HepG2 (cell line): ENCODE measurements at regions not wholly inside any gene's neighbourhood (a gene's known extent, or its start where the extent isn't known, plus 50 kb on each side); places are given as distances from the start of the nearest gene placed in this dataset.

Experiments used
- ATAC-seq: fragments of 200-7000 bp; cut with Tn5 transposase; 3 replicates; pipeline ENCODE4 v1.9.1; 2020; ENCODE audit warnings: mild to moderate bottlenecking, moderate library complexity
- BruUV-seq: library from RNA; stranded (reverse); fragments of 400-500 nt; replicated peaks from 2 replicates; lab custom pipeline; 2021; lab: Mats Ljungman, UMichigan
- CTCF ChIA-PET: fragments of 300-600 bp; formaldehyde crosslinking; extraction: SDS; loops from one replicate; lab custom pipeline; 2021; ENCODE audit warnings: low total read pairs, inconsistent platforms, low intra/inter-chr PET ratio; lab: Yijun Ruan, JAX
- POLR2A ChIA-PET: fragments of 350-600 bp; sonication (Branson Sonifier 250); formaldehyde crosslinking; loops from one replicate; lab custom pipeline; 2020; ENCODE audit warnings: antibody characterized with exemption, inconsistent platforms; lab: Yijun Ruan, JAX
- DNase-seq: peaks from one replicate; pipeline ENCODE4 v3.0.0-alpha.2; 2015; ENCODE audit warnings: low spot score
- FAIRE-seq: peaks from 3 replicates; lab custom pipeline; 2011; peaks lifted over from hg19 to GRCh38; lab: Jason Lieb, UNC
- H2AFZ ChIP-seq: one replicate; pipeline ENCODE4 v1.6.1; 2011; ENCODE audit warnings: low read length, inconsistent platforms
- H3K27ac ChIP-seq: fragments of 300-600 bp; 3 replicates; pipeline ENCODE4 v1.8.0; 2011; ENCODE audit warnings: mixed run types, mild to moderate bottlenecking, mixed read lengths, low read length, inconsistent platforms; ENCODE audit not compliant: insufficient read depth; ENCODE audit errors: extremely low read length
- H3K27me3 ChIP-seq, 2 experiments: fragments of 200-600 bp in 1 of 2; 2 replicates in 1 of 2; 3 replicates in 1 of 2; pipeline versions ENCODE4 v1.6.0 to v1.8.0; 2011; ENCODE audit warnings: low read length in 2 of 2, mild to moderate bottlenecking in 2 of 2, moderate library complexity in 2 of 2, inconsistent platforms in 1 of 2; ENCODE audit not compliant: insufficient read depth in 2 of 2, control insufficient read depth in 1 of 2
- H3K36me3 ChIP-seq, 2 experiments: fragments of 200-600 bp in 1 of 2; replicated peaks in 1 of 2; 2 replicates in 1 of 2; 3 replicates in 1 of 2; pipeline versions ENCODE4 v1.5.1 to v1.8.0; 2011; ENCODE audit warnings: low read length in 2 of 2, inconsistent platforms in 1 of 2; ENCODE audit not compliant: insufficient read depth in 2 of 2, control insufficient read depth in 1 of 2
- H3K4me1 ChIP-seq: 2 replicates; pipeline ENCODE4 v1.5.1; 2012; ENCODE audit warnings: low read length, inconsistent platforms; ENCODE audit not compliant: insufficient read depth
- H3K4me2 ChIP-seq: 2 replicates; pipeline ENCODE4 v1.6.0; 2011; ENCODE audit warnings: low read depth, low read length, inconsistent platforms
- H3K4me3 ChIP-seq, 3 experiments: fragments of 200-600 bp in 1 of 3; sonication (generic), shearing (Covaris generic) in 1 of 3; replicated peaks in 1 of 3; 2 replicates each; pipeline ENCODE4 v1.5.1; 2011 to 2016; ENCODE audit warnings: low read length in 3 of 3, inconsistent platforms in 2 of 3, low read depth in 2 of 3, mild to moderate bottlenecking in 2 of 3, control low read depth in 1 of 3, mixed read lengths in 1 of 3; ENCODE audit not compliant: insufficient read depth in 1 of 3
- H3K79me2 ChIP-seq: one replicate; pipeline ENCODE4 v1.6.1; 2011; ENCODE audit warnings: low read length, inconsistent platforms; ENCODE audit not compliant: insufficient read depth
- H3K9ac ChIP-seq: 2 replicates; pipeline ENCODE4 v1.6.0; 2011; ENCODE audit warnings: mild to moderate bottlenecking, low read depth, low read length, inconsistent platforms; ENCODE audit not compliant: insufficient read depth
- H3K9me3 ChIP-seq: 2 replicates; pipeline ENCODE4 v1.5.1; 2012; ENCODE audit warnings: mild to moderate bottlenecking, low read length
- H4K20me1 ChIP-seq: 2 replicates; pipeline ENCODE4 v1.6.0; 2011; ENCODE audit warnings: inconsistent platforms, mild to moderate bottlenecking, low read length, moderate library complexity; ENCODE audit not compliant: insufficient read depth
- CREB1 ChIP-seq, 2 experiments: fragments of 450-650 bp in 1 of 2; IDR thresholded peaks; 2 replicates each; pipeline ENCODE4 v1.6.1; 2016 to 2017; ENCODE audit warnings: control low read depth in 1 of 2, mild to moderate bottlenecking in 1 of 2, missing compliant biosample characterization in 1 of 2, missing genetic modification characterization in 1 of 2
- HNRNPH1 ChIP-seq: fragments of 200-400 bp; formaldehyde crosslinking; optimal IDR thresholded peaks from 2 replicates; pipeline ENCODE3; 2017; ENCODE audit warnings: mild to moderate bottlenecking, low read depth, low read length
- IRF9 ChIP-seq: sonication (generic); formaldehyde crosslinking; IDR thresholded peaks from 2 replicates; pipeline ENCODE4 v1.8.0; 2022; ENCODE audit warnings: missing genetic modification reagents, mild to moderate bottlenecking, borderline replicate concordance
- ISX ChIP-seq: sonication (generic); formaldehyde crosslinking; conservative IDR thresholded peaks from 2 replicates; pipeline ENCODE4 v1.5.0; 2020; ENCODE audit warnings: missing genetic modification reagents
- MEIS2 ChIP-seq: sonication (generic); formaldehyde crosslinking; IDR thresholded peaks from 2 replicates; pipeline ENCODE4 v1.9.0; 2021; ENCODE audit warnings: mild to moderate bottlenecking, missing genetic modification reagents
- MIER2 ChIP-seq: IDR thresholded peaks from 2 replicates; pipeline ENCODE4 v1.6.1; 2016; ENCODE audit warnings: missing biosample characterization, missing genetic modification reagents
- POLR2AphosphoS2 ChIP-seq: IDR thresholded peaks from 2 replicates; pipeline ENCODE4 v1.6.1; 2011; ENCODE audit warnings: low read depth, low read length, improper control_type of control experiment
- SPEN ChIP-seq: sonication (generic); formaldehyde crosslinking; IDR thresholded peaks from 2 replicates; pipeline ENCODE4 v1.5.1; 2020; ENCODE audit warnings: low read depth, mild to moderate bottlenecking, missing genetic modification reagents
- THAP11 ChIP-seq: IDR thresholded peaks from 2 replicates; pipeline ENCODE4 v1.6.1; 2016; ENCODE audit warnings: missing biosample characterization, missing genetic modification reagents
- ZBTB33 ChIP-seq: sonication (generic); formaldehyde crosslinking; IDR thresholded peaks from 2 replicates; pipeline ENCODE4 v1.4.0; 2020; ENCODE audit warnings: missing genetic modification reagents
- ZNF331 ChIP-seq: sonication (generic); formaldehyde crosslinking; IDR thresholded peaks from 2 replicates; pipeline ENCODE4 v1.4.0; 2020; ENCODE audit warnings: missing genetic modification reagents
- ZNF446 ChIP-seq: sonication (generic); formaldehyde crosslinking; IDR thresholded peaks from 2 replicates; pipeline ENCODE4 v1.5.0; 2020; ENCODE audit warnings: mild to moderate bottlenecking, missing genetic modification reagents
- ZNF788 ChIP-seq: sonication (generic); formaldehyde crosslinking; IDR thresholded peaks from 2 replicates; pipeline ENCODE4 v1.5.0; 2020; ENCODE audit warnings: mild to moderate bottlenecking, missing genetic modification reagents, borderline replicate concordance
- ZNF839 ChIP-seq: sonication (generic); formaldehyde crosslinking; IDR thresholded peaks from 2 replicates; pipeline ENCODE4 v1.4.0; 2020; ENCODE audit warnings: missing genetic modification reagents, mild to moderate bottlenecking, borderline replicate concordance
- ZSCAN20 ChIP-seq: sonication (generic); formaldehyde crosslinking; IDR thresholded peaks from 2 replicates; pipeline ENCODE4 v1.4.0; 2020; ENCODE audit warnings: missing genetic modification reagents, mild to moderate bottlenecking, borderline replicate concordance
- WGBS: methylation state at CpG from one replicate; pipeline ENCODE4 v1.1.6; 2017; ENCODE audit warnings: low lambda C conversion rate; 5-methylcytosine and 5-hydroxymethylcytosine counted together
- in situ Hi-C: cut with HindIII; loops from 2 replicates; pipeline ENCODE4 v1.10.0; 2017; ENCODE audit warnings: low pct_unique_long_range_greater_than_20kb; ENCODE audit not compliant: extremely low pct_ligation_motif_present
- intact Hi-C: fragments of 100-400 bp; cut with micrococcal nuclease; formaldehyde crosslinking; loops from one replicate; pipeline ENCODE4 v1.10.0; 2022; ENCODE audit not compliant: unreplicated experiment

GRCh38 chr2:47295981-47296635, 73.0 kb upstream of the EPCAM start:
- ATAC-seq: no peak
- TF ChIP-seq ZBTB33 (no peak), ZNF331 (CRISPR knock-in tag) (no peak), THAP11 (CRISPR knock-in tag) (no peak)
- Histone ChIP-seq H4K20me1 (no peaks in the 10 kb centered on the region), H3K27me3 (no peaks in the 10 kb centered on the region), H3K4me1 (0 out of 2 replicates have a peak, but pooled peaks cover 5% of the 10 kb centered on the region), H3K9ac (no peak overlapping the region), H3K36me3 (no peaks in the 10 kb centered on the region), H2AFZ (no peak overlapping the region), H3K4me3 (no peak overlapping the region), H3K9me3 (no peaks in the 10 kb centered on the region), H3K27ac (no peak overlapping the region), H3K79me2 (no peaks in the 10 kb centered on the region), H3K4me2 (no peak overlapping the region)
- FAIRE-seq: no peak
- POLR2A ChIA-PET: no interaction called here
- 71% methylated on average over 5 of the region's 5 CpGs for WGBS
- in situ Hi-C loops: no loop called here
- DNase-seq: no peak
- CTCF ChIA-PET: no interaction called here
- intact Hi-C loops: loop anchor here (5.0 kb wide), 1 partner anchor 884 kb away; no protein-coding TSS in a partner anchor
- no TSS peak for BruUV-seq

GRCh38 chr2:47295131-47295980, 73.8 kb upstream of the EPCAM start:
- DNase-seq (no peak), ATAC-seq (no peak), FAIRE-seq (no peak)
- no peak overlapping the region for H3K9ac ChIP-seq
- no TSS peak for BruUV-seq
- intact Hi-C loops (loop anchor here (5.0 kb wide), 1 partner anchor 883 kb away; no protein-coding TSS in a partner anchor), in situ Hi-C loops (no loop called here)
- POLR2A ChIA-PET: no interaction called here
- no peak overlapping the region for H3K4me2 ChIP-seq
- no peaks in the 10 kb centered on the region for H3K36me3 ChIP-seq
- 63% methylated on average over 3 of the region's 3 CpGs for WGBS
- H3K9me3 ChIP-seq: no peaks in the 10 kb centered on the region
- no peak overlapping the region for H3K27ac ChIP-seq
- H3K4me3 ChIP-seq: no peak overlapping the region
- H3K4me1 ChIP-seq: 0 out of 2 replicates have a peak, but pooled peaks cover 5% of the 10 kb centered on the region
- H3K79me2 ChIP-seq: no peaks in the 10 kb centered on the region
- H3K27me3 ChIP-seq: no peaks in the 10 kb centered on the region
- CTCF ChIA-PET: no interaction called here
- no peak overlapping the region for H2AFZ ChIP-seq
- no peaks in the 10 kb centered on the region for H4K20me1 ChIP-seq
- TF ChIP-seq ZNF839 (CRISPR knock-in tag) (no peak), HNRNPH1 (no peak), MEIS2 (CRISPR knock-in tag) (no peak), ISX (CRISPR knock-in tag) (no peak), IRF9 (CRISPR knock-in tag) (no peak), ZNF446 (CRISPR knock-in tag) (no peak), ZNF788 (CRISPR knock-in tag) (no peak), ZSCAN20 (CRISPR knock-in tag) (no peak), POLR2AphosphoS2 (no peak), SPEN (CRISPR knock-in tag) (no peak), MIER2 (no peak), CREB1 (IDR thresholded peaks at IDR 0.05) (no peak), CREB1 (CRISPR knock-in tag; IDR thresholded peaks at IDR 0.05) (no peak)
